ENCODE measurements at regions not wholly inside any gene's neighbourhood (a gene's known extent, or its start where the extent isn't known, plus 50 kb on each side); places are given as distances from the start of the nearest gene placed in this dataset.

GRCh38 chr18:46419391-46420141 is 237.5 kb downstream of the LOXHD1 start:
- TF ChIP-seq EZH2phosphoT487 (IDR thresholded peaks at IDR 0.05; ENCODE audit: insufficient read depth, low read depth) (no peak), EZH2 (IDR thresholded peaks at IDR 0.05; ENCODE audit: insufficient read depth, poor library complexity, severe bottlenecking) (no peak)
